ENCODE measurements at regions not wholly inside any gene's neighbourhood (a gene's known extent, or its start where the extent isn't known, plus 50 kb on each side); places are given as distances from the start of the nearest gene placed in this dataset.

DNA sequence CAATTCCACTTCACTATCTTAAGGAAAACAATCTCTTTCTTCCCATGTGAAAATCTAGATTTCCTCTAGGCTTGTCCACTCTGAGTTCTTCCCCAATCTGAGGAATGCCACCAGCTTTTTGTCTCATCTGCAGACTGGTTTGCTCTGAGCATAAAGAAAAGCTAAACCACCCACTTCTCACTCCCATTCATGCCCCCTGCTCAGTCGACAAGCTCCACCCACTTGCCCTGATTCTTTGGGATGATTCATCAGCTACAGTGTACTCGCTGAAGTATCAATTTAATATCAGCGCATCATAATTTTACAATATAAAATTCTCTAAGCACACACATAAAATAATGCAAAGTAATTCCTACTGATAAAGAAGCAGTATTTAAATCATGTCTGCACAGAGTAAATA lies 209.1 kb downstream of the GRIN2B start:
- Histone ChIP-seq H3K4me1 (ENCODE audit: control insufficient read depth in 2 of 3, insufficient read depth in 2 of 3, low read depth in 1 of 3, low read length in 3 of 3) (no peaks in the 10 kb centered on the region), H3K27me3 (ENCODE audit: control insufficient read depth, insufficient read depth, low read length) (no peaks in the 10 kb centered on the region), H3K9me3 (ENCODE audit: control insufficient read depth in 2 of 3, insufficient read depth in 1 of 3, low read length in 3 of 3) (no peaks in the 10 kb centered on the region), H3K9ac (ENCODE audit: low read length in 3 of 3) (no peak overlapping the region), H3K27ac (ENCODE audit: low read depth in 2 of 2, low read length in 2 of 2) (no peak overlapping the region), H3K36me3 (ENCODE audit: control insufficient read depth in 2 of 3, insufficient read depth in 3 of 3, low read length in 3 of 3) (no peaks in the 10 kb centered on the region), H3K4me3 (ENCODE audit: low read length in 3 of 3) (no peak overlapping the region)
- DNase-seq: no peak
- TF ChIP-seq, protein P1, sequence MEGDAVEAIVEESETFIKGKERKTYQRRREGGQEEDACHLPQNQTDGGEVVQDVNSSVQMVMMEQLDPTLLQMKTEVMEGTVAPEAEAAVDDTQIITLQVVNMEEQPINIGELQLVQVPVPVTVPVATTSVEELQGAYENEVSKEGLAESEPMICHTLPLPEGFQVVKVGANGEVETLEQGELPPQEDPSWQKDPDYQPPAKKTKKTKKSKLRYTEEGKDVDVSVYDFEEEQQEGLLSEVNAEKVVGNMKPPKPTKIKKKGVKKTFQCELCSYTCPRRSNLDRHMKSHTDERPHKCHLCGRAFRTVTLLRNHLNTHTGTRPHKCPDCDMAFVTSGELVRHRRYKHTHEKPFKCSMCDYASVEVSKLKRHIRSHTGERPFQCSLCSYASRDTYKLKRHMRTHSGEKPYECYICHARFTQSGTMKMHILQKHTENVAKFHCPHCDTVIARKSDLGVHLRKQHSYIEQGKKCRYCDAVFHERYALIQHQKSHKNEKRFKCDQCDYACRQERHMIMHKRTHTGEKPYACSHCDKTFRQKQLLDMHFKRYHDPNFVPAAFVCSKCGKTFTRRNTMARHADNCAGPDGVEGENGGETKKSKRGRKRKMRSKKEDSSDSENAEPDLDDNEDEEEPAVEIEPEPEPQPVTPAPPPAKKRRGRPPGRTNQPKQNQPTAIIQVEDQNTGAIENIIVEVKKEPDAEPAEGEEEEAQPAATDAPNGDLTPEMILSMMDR (IDR thresholded peaks at IDR 0.05; ENCODE audit: borderline replicate concordance, extremely low read depth, insufficient read depth): no peak
- FAIRE-seq: no peak
- intact Hi-C loops (cut with DNase I): no loop called here

GRCh38 chr12:13770576-13770975 lies 210.8 kb downstream of the GRIN2B start:
- no peak for FAIRE-seq
- intact Hi-C loops (cut with DNase I): no loop called here

DNA sequence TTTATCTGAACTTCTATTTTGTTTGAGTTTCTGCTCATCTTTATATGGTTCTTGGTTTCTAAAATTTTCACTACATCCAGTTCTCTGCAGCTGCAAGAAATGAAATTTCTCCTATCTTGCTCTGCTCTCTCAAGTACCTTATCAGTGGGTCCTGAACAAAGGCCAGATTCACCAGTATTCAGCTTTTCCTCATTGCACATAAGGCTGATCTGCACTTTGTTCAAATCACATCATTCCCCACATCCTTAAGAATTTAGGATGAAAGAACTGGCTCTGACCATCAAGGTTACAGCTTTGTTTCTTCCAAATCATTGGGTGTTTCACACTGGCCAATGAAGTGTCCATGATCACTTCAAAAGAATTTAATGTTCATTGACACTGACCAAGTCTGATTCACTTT lies 211.4 kb downstream of the GRIN2B start:
- FAIRE-seq: no peak
- H3K27ac ChIP-seq (ENCODE audit: low read depth in 2 of 2, low read length in 2 of 2): no peak overlapping the region
- no peaks in the 10 kb centered on the region for H3K27me3 ChIP-seq (ENCODE audit: control insufficient read depth, insufficient read depth, low read length)
- no peaks in the 10 kb centered on the region for H3K4me1 ChIP-seq (ENCODE audit: control insufficient read depth in 2 of 3, insufficient read depth in 2 of 3, low read depth in 1 of 3, low read length in 3 of 3)
- H3K36me3 ChIP-seq (ENCODE audit: control insufficient read depth in 2 of 3, insufficient read depth in 3 of 3, low read length in 3 of 3): no peaks in the 10 kb centered on the region
- intact Hi-C loops (cut with DNase I): no loop called here
- TF ChIP-seq, protein P1 (IDR thresholded peaks at IDR 0.05; ENCODE audit: borderline replicate concordance, extremely low read depth, insufficient read depth): no peak
- H3K4me3 ChIP-seq (ENCODE audit: low read length in 3 of 3): no peak overlapping the region
- no peaks in the 10 kb centered on the region for H3K9me3 ChIP-seq (ENCODE audit: control insufficient read depth in 2 of 3, insufficient read depth in 1 of 3, low read length in 3 of 3)
- no peak overlapping the region for H3K9ac ChIP-seq (ENCODE audit: low read length in 3 of 3)
- no peak for DNase-seq

More at GRCh38 chr12:13770576-13770975, 210.8 kb downstream of the GRIN2B start:
- Histone ChIP-seq H3K27me3 (ENCODE audit: control insufficient read depth, insufficient read depth, low read length) (no peaks in the 10 kb centered on the region), H3K27ac (ENCODE audit: low read depth in 2 of 2, low read length in 2 of 2) (no peak overlapping the region), H3K36me3 (ENCODE audit: control insufficient read depth in 2 of 3, insufficient read depth in 3 of 3, low read length in 3 of 3) (no peaks in the 10 kb centered on the region), H3K9ac (ENCODE audit: low read length in 3 of 3) (no peak overlapping the region), H3K4me1 (ENCODE audit: control insufficient read depth in 2 of 3, insufficient read depth in 2 of 3, low read depth in 1 of 3, low read length in 3 of 3) (no peaks in the 10 kb centered on the region), H3K4me3 (ENCODE audit: low read length in 3 of 3) (no peak overlapping the region), H3K9me3 (ENCODE audit: control insufficient read depth in 2 of 3, insufficient read depth in 1 of 3, low read length in 3 of 3) (no peaks in the 10 kb centered on the region)
- TF ChIP-seq, protein P1 (IDR thresholded peaks at IDR 0.05; ENCODE audit: borderline replicate concordance, extremely low read depth, insufficient read depth): no peak
- DNase-seq: no peak

GRCh38 chr12:13769273-13769672 lies 212.1 kb downstream of the GRIN2B start:
- H3K4me1 ChIP-seq (ENCODE audit: control insufficient read depth in 2 of 3, insufficient read depth in 2 of 3, low read depth in 1 of 3, low read length in 3 of 3): no peaks in the 10 kb centered on the region
- no peaks in the 10 kb centered on the region for H3K36me3 ChIP-seq (ENCODE audit: control insufficient read depth in 2 of 3, insufficient read depth in 3 of 3, low read length in 3 of 3)
- H3K9me3 ChIP-seq (ENCODE audit: control insufficient read depth in 2 of 3, insufficient read depth in 1 of 3, low read length in 3 of 3): no peaks in the 10 kb centered on the region
- TF ChIP-seq, protein P1 (IDR thresholded peaks at IDR 0.05; ENCODE audit: borderline replicate concordance, extremely low read depth, insufficient read depth): no peak
- no peak for DNase-seq
- H3K27me3 ChIP-seq (ENCODE audit: control insufficient read depth, insufficient read depth, low read length): no peaks in the 10 kb centered on the region
- intact Hi-C loops (cut with DNase I): no loop called here
- no peak overlapping the region for H3K4me3 ChIP-seq (ENCODE audit: low read length in 3 of 3)
- no peak for FAIRE-seq
- H3K9ac ChIP-seq (ENCODE audit: low read length in 3 of 3): no peak overlapping the region
- H3K27ac ChIP-seq (ENCODE audit: low read depth in 2 of 2, low read length in 2 of 2): no peak overlapping the region
